ENCODE measurements at regions not wholly inside any gene's neighbourhood (a gene's known extent, or its start where the extent isn't known, plus 50 kb on each side); places are given as distances from the start of the nearest gene placed in this dataset.

- H3K36me3 ChIP-seq = no peaks in the 10 kb centered on the region
- H3K4me3 ChIP-seq = no peak overlapping the region
- H3K27me3 ChIP-seq = no peaks in the 10 kb centered on the region
- no peaks in the 10 kb centered on the region for H3K9me3 ChIP-seq
- no peak for DNase-seq
Observed at GRCh38 chr3:68256635-68257223, 602.3 kb upstream of the SUCLG2 start.

GRCh38 chr3:68249265-68249664 lies 594.9 kb upstream of the SUCLG2 start:
- no peaks in the 10 kb centered on the region for H3K36me3 ChIP-seq
- no peaks in the 10 kb centered on the region for H3K27me3 ChIP-seq
- no peaks in the 10 kb centered on the region for H3K9me3 ChIP-seq
- H3K4me3 ChIP-seq = no peak overlapping the region
- DNase-seq = no peak

GRCh38 chr3:68242606-68243005 lies 588.2 kb upstream of the SUCLG2 start:
- DNase-seq = no peak
- Histone ChIP-seq H3K27me3 (no peaks in the 10 kb centered on the region), H3K36me3 (no peaks in the 10 kb centered on the region), H3K4me3 (no peak overlapping the region), H3K9me3 (no peaks in the 10 kb centered on the region)

- DNase-seq = no peak
- Histone ChIP-seq H3K36me3 (no peaks in the 10 kb centered on the region), H3K9me3 (no peaks in the 10 kb centered on the region), H3K27me3 (no peaks in the 10 kb centered on the region), H3K4me3 (no peak overlapping the region)
Observed at GRCh38 chr3:68239542-68239941, 585.1 kb upstream of the SUCLG2 start.

- no peaks in the 10 kb centered on the region for H3K9me3 ChIP-seq
- H3K4me3 ChIP-seq = no peak overlapping the region
- DNase-seq = no peak
- H3K27me3 ChIP-seq = no peaks in the 10 kb centered on the region
- H3K36me3 ChIP-seq = no peaks in the 10 kb centered on the region
Observed at GRCh38 chr3:68234076-68234780, 579.8 kb upstream of the SUCLG2 start.

- Histone ChIP-seq H3K4me3 (no peak overlapping the region), H3K36me3 (no peaks in the 10 kb centered on the region), H3K27me3 (no peaks in the 10 kb centered on the region), H3K9me3 (no peaks in the 10 kb centered on the region)
- no peak for DNase-seq
Observed at GRCh38 chr3:68228856-68229255, 574.4 kb upstream of the SUCLG2 start.

- Histone ChIP-seq H3K4me3 (no peak overlapping the region), H3K27me3 (no peaks in the 10 kb centered on the region), H3K36me3 (no peaks in the 10 kb centered on the region), H3K9me3 (no peaks in the 10 kb centered on the region)
- DNase-seq = no peak
Observed at GRCh38 chr3:68220832-68221231, 566.4 kb upstream of the SUCLG2 start.

GRCh38 chr3:68211637-68212036 lies 557.2 kb upstream of the SUCLG2 start:
- H3K36me3 ChIP-seq = no peaks in the 10 kb centered on the region

GRCh38 chr3:68210635-68211034 lies 556.2 kb upstream of the SUCLG2 start:
- no peak for DNase-seq
- Histone ChIP-seq H3K9me3 (no peaks in the 10 kb centered on the region), H3K27me3 (no peaks in the 10 kb centered on the region), H3K36me3 (no peaks in the 10 kb centered on the region), H3K4me3 (no peak overlapping the region)

More at GRCh38 chr3:68211637-68212036, 557.2 kb upstream of the SUCLG2 start:
- Histone ChIP-seq H3K9me3 (no peaks in the 10 kb centered on the region), H3K4me3 (no peak overlapping the region), H3K27me3 (no peaks in the 10 kb centered on the region)
- DNase-seq = no peak

GRCh38 chr3:68207327-68207726 lies 552.9 kb upstream of the SUCLG2 start:
- no peak for DNase-seq
- Histone ChIP-seq H3K27me3 (no peaks in the 10 kb centered on the region), H3K9me3 (no peaks in the 10 kb centered on the region), H3K4me3 (no peak overlapping the region), H3K36me3 (no peaks in the 10 kb centered on the region)

GRCh38 chr3:68206524-68207117 lies 552.2 kb upstream of the SUCLG2 start:
- Histone ChIP-seq H3K27me3 (no peaks in the 10 kb centered on the region), H3K4me3 (no peak overlapping the region), H3K36me3 (no peaks in the 10 kb centered on the region), H3K9me3 (no peaks in the 10 kb centered on the region)
- no peak for DNase-seq

- no peak for DNase-seq
- Histone ChIP-seq H3K4me3 (no peak overlapping the region), H3K9me3 (no peaks in the 10 kb centered on the region), H3K36me3 (no peaks in the 10 kb centered on the region), H3K27me3 (no peaks in the 10 kb centered on the region)
Observed at GRCh38 chr3:68186733-68187132, 532.3 kb upstream of the SUCLG2 start.

GRCh38 chr3:68176600-68176999 lies 522.2 kb upstream of the SUCLG2 start:
- H3K27me3 ChIP-seq = no peaks in the 10 kb centered on the region
- H3K36me3 ChIP-seq = no peaks in the 10 kb centered on the region
- no peaks in the 10 kb centered on the region for H3K9me3 ChIP-seq
- H3K4me3 ChIP-seq = no peak overlapping the region
- DNase-seq = no peak

- Histone ChIP-seq H3K36me3 (no peaks in the 10 kb centered on the region), H3K4me3 (no peak overlapping the region)
Observed at GRCh38 chr3:68173012-68173634, 518.7 kb upstream of the SUCLG2 start.

GRCh38 chr3:68172039-68172438 lies 517.6 kb upstream of the SUCLG2 start:
- no peak overlapping the region for H3K4me3 ChIP-seq
- no peaks in the 10 kb centered on the region for H3K9me3 ChIP-seq
- no peak for DNase-seq
- no peaks in the 10 kb centered on the region for H3K27me3 ChIP-seq
- H3K36me3 ChIP-seq = no peaks in the 10 kb centered on the region

More at GRCh38 chr3:68173012-68173634, 518.7 kb upstream of the SUCLG2 start:
- H3K27me3 ChIP-seq = no peaks in the 10 kb centered on the region
- DNase-seq = no peak
- no peaks in the 10 kb centered on the region for H3K9me3 ChIP-seq

GRCh38 chr3:68163968-68164367 lies 509.6 kb upstream of the SUCLG2 start:
- Histone ChIP-seq H3K27me3 (no peaks in the 10 kb centered on the region), H3K36me3 (no peaks in the 10 kb centered on the region), H3K9me3 (no peaks in the 10 kb centered on the region), H3K4me3 (no peak overlapping the region)
- DNase-seq = no peak

- no peaks in the 10 kb centered on the region for H3K9me3 ChIP-seq
- no peak overlapping the region for H3K4me3 ChIP-seq
- H3K27me3 ChIP-seq = no peaks in the 10 kb centered on the region
- DNase-seq = no peak
- H3K36me3 ChIP-seq = no peaks in the 10 kb centered on the region
Observed at GRCh38 chr3:68163062-68163461, 508.6 kb upstream of the SUCLG2 start.

Measured in MG63 (cell line).